GM19463 (cell line): ENCODE measurements at regions not wholly inside any gene's neighbourhood (a gene's known extent, or its start where the extent isn't known, plus 50 kb on each side); places are given as distances from the start of the nearest gene placed in this dataset.
"Not testable (repeated sequence)": the region's sequence is repeated elsewhere in the genome, so short reads cannot be mapped to it uniquely, and the experiment has no call there.

Experiments used
- ATAC-seq: cut with Tn5 transposase; IDR thresholded peaks from one replicate; pipeline ENCODE4 v1.9.1; 2021; ENCODE audit warnings: mild to moderate bottlenecking, moderate library complexity; ENCODE audit not compliant: unreplicated experiment

GRCh38 chr10:9060314-9060713 lies 1005.8 kb downstream of the GATA3 start:
- no peak for ATAC-seq

DNA sequence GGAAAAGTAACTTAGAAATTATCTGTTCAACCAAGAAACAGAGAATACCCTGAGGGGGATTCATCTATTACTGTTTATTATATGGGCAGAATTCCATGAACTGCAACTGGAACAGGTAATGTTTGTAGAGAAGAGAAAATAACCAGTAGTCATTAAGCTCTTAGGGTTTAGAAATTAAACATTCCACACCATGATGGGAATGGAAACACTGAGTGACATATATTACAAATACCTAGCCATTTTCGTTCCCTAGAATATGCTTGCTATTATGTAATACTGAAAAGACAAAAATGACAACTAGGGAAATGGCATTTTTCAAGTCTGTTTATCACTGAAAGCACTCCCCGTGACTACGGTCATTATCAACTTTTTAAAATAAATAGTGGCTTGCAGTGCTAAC lies 1007.4 kb downstream of the GATA3 start:
- no peak for ATAC-seq

GRCh38 chr10:9066152-9066551 lies 1011.7 kb downstream of the GATA3 start:
- ATAC-seq: no peak

GRCh38 chr10:9068003-9068402 lies 1013.5 kb downstream of the GATA3 start:
- ATAC-seq: no peak

DNA sequence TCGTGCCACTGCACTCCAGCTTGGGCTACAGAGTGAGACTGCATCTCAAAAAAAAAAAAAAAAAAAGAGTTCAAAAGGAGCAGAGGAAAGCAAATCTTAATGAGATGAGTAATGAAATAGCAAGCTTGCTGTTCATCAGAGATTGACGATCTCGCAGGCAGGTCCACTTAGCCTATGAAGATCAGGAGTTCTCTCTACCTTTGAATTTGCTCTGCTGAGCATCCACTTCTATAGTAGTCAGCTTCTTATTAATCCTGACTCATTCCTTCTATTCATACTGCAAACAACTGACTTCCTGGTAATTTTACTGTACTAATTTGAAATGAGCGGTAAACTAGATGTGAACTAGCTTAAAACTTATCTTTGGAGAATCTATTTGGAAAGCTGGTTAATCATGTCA lies 1014.6 kb downstream of the GATA3 start:
- no peak for ATAC-seq

DNA sequence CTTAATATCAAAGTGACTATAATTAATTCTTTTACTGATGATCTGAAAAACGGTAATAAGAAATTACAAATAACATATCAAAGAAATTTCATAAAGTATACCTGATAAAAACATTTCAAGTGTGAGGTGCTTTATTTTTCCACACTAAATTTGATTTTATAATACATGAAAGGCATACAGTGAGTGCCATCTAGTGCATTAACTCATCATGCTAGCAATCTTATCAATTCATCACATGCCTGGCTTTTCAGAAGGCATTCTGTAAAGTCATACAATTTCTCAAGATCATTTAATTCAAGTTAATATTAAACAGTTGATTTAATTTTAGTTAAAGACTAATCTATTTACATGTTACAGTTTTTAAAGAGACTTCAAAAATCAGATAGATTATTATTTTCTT lies 1020.9 kb downstream of the GATA3 start:
- no peak for ATAC-seq

DNA sequence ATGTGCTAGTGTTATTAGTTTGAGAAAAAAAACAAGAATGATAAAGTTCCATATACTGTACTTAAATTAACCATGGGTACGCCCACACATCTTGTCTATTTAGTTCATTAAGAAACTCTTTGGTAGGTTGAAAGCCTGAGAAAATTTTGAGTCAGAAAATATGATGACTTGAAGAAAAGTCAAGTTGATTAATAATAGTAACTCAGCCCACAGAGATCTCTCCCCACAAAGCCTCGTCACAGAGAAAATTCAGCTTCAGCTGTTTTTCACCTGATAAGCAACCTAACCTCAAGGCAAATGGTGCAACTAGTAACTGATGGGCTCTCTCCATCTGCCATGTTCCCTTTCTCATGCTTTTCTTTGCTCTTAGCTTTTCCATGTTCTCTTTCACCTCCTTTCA lies 1021.6 kb downstream of the GATA3 start:
- ATAC-seq: no peak

GRCh38 chr10:9081253-9081652 lies 1026.8 kb downstream of the GATA3 start:
- no peak for ATAC-seq

- no peak for ATAC-seq
Observed at GRCh38 chr10:9081961-9082360, 1027.5 kb downstream of the GATA3 start.

DNA sequence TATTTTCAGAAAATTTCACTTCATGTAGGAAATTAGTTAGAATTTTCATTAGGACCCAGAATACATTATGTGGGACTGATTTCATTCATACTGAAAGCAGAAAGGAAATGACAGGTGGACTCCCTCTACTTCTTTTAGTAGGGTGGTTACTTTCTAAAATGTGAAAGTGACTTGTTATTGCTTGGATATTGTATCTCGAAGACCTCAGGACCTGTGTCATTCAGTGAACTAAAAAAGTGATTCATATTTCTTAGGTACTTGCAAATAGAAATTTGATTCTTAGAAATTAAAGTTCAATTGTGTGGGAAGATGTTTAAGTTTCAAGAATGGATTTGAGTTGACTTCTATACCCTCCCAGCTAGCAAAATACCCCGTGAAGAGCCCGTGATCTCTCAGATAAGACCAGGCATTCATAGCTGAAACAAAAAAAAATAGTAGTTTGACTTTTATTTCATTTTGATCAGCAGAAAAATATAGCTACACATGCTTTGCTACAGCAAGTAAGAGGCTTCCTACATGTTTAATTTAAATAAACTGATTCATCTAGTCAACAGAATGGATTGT lies 1037.1 kb downstream of the GATA3 start:
- ATAC-seq: no peak

- ATAC-seq: no peak
Observed at GRCh38 chr10:9096288-9096687, 1041.8 kb downstream of the GATA3 start.

- ATAC-seq: no peak
Observed at GRCh38 chr10:9097206-9097990, 1042.9 kb downstream of the GATA3 start.

DNA sequence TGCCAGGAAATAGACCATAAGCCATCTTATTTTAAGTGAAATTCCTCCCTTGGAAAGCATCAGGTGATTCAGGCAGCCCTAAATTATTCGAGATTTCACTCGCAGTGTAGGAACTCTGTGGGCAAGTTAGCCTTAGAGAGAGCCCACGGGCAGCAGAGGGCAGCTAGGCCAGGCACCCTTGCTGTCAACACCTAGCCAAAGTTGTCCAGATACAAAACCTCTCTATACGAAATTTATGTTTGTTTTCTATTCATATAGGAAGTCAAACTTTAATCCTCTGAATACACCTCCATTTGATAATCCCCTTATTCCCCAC lies 1043.5 kb downstream of the GATA3 start:
- no peak for ATAC-seq

DNA sequence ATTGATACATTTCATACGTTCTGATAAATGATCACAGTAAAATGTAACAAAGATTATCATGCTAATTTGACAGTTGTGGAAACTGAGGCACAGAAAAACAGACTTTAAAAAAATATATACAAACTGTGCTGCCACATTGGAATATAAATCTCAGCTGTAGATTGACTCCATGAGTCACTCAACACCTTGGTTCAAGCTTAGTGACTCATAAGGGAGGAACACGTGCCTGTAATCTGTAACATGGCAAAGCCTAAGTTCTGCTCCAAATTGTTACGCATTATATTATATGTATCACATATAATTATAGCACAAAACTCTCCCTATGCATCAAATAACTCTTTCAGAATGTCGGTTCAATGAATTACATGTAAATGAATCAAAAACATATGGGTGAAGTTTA lies 1047.5 kb downstream of the GATA3 start:
- no peak for ATAC-seq

GRCh38 chr10:9103301-9103700 lies 1048.8 kb downstream of the GATA3 start:
- ATAC-seq: no peak

GRCh38 chr10:9111976-9112375 lies 1057.5 kb downstream of the GATA3 start:
- no peak for ATAC-seq

GRCh38 chr10:9126728-9127127 lies 1072.2 kb downstream of the GATA3 start:
- no peak for ATAC-seq

DNA sequence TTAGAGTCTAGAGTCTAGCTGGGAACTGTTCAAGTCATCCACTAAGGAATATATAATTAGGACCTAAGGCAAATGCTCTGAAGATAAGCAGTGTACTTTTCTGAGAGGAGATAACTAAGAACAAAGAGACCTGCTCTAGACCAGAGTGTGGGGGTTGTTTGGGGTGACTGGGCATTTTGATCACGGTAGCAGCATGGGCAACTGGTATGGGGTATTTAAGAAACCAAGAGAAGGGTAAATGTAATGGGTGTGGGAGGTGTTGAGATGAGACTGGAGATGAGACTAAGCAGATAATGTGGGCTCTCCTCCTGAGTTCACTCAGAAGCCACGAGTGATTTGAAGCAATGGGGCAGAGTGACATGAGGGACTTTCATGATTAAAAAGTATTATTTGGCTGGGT lies 1082.9 kb downstream of the GATA3 start:
- no peak for ATAC-seq

GRCh38 chr10:9138829-9139228 lies 1084.3 kb downstream of the GATA3 start:
- ATAC-seq: not testable (repeated sequence)

DNA sequence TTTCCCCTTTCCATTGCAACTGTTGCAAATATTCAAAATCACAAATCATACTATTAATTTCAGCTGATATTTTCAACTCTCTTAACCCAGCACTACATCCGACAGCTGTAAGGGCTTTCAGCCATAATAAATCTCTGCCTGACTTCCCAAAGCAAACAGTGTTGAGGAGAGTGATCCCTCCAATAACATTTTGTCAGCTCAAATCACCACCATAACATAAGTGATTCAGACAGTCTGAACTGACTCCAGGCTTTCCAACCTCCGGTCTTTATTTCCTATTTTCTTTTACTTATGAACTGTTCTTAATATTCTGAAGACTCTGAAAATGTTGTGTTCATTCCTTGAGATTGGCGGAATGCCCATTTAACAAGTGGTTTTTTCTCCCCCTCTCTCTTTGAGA lies 1085.9 kb downstream of the GATA3 start:
- no peak for ATAC-seq

DNA sequence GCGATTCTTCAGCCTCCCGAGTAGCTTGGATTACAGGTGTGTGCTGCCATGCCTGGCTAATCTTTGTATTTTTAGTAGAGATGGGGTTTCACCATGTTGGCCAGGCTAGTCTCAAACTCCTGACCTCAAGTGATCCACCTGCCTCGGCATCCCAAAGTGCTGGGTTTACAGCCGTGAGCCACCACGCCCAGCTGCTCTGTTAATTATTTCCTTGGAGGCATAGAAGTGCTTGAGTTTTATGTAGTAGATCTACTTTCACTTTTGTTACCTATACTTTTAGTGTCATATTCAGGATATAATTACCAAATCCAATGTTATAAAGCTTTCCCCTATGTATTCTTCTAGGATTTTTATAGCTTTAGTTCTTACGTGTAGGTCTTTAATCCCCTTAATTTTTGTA lies 1093.0 kb downstream of the GATA3 start:
- ATAC-seq: no peak

DNA sequence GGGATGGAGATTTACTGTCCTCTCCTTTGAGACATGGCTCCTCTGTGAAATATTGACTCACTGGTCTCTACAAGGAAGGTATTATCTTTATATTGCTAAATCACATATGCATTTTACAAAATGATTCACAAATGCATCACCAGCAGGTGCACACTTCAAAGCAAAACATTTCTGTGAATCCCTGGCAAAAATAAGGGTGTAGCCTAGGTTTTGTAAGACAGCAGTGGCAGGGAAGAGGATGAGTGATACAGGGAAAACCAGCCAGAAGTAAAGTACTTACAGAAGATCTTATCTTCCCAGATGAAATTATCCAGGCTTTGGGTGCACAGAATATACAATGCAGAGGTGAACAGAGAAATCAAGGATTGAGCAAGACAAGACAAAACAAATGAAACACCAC lies 1094.6 kb downstream of the GATA3 start:
- ATAC-seq: no peak

- not testable (repeated sequence) for ATAC-seq
Observed at GRCh38 chr10:9153057-9153456, 1098.6 kb downstream of the GATA3 start.
